GM18861 (cell line): ENCODE measurements at regions not wholly inside any gene's neighbourhood (a gene's known extent, or its start where the extent isn't known, plus 50 kb on each side); places are given as distances from the start of the nearest gene placed in this dataset.

Experiments used
- ATAC-seq: cut with Tn5 transposase; IDR thresholded peaks from one replicate; pipeline ENCODE4 v1.9.1; 2021; ENCODE audit not compliant: unreplicated experiment

DNA sequence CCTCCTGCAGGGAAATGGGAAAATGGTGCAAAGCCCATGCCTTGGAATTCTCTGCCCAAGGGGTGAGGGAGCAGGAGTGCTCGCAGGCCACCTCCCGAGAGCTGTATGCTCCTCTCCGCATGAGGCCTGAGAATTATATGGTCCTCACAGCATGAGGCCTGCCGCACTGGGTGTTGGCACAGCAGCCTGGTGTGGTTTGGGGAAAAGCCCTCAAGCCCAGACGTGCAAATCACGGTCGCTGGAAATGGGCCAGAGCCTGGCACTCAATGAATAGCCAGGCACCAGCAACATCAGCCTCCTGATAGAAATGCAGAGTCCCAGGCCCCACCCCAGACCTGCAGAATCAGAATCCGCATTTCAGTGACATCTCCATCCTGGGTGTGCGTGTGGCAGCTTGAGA lies 156.4 kb upstream of the FOXF1 start:
- ATAC-seq: no peak

DNA sequence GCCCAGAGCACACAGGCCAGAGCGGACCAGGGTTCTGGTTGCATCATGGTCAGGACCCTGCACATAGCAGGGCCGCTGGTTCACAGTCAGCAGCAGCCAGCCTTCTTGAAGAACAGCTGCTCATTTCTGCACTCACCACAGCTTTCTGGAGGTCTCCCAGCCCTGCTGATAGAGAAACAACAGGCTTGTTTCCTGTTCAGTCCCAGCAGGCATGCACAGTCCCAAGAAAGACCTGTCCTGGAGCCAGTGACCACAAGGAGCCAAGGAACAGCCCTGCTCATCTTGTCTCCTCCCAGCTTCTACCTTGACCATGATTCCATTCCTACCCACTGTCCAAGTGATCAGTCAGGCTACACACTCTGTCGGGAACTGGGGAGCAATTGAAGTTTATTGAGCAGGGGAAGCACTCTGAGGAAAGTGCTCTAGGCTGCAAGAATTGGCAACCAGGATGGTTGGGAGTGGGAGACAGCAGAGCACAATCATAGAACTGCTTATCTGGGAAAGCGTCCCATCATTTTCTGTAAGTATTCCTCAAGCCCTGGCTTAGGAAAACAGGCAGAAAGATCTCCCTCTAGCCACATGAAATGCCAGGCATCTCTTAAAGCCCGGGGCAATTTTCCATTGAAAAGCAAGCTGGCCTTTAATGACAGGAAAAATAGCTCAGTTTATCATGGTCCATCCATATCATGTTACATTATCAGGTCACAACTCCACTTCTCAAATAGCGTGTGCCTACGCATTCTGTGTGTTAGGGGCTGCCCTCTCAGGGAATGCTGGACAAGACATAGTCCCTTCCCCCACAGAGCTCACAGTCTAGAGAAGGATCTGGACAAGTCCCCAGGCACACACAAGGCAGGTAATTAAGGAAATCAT lies 155.4 kb upstream of the FOXF1 start:
- ATAC-seq: no peak

DNA sequence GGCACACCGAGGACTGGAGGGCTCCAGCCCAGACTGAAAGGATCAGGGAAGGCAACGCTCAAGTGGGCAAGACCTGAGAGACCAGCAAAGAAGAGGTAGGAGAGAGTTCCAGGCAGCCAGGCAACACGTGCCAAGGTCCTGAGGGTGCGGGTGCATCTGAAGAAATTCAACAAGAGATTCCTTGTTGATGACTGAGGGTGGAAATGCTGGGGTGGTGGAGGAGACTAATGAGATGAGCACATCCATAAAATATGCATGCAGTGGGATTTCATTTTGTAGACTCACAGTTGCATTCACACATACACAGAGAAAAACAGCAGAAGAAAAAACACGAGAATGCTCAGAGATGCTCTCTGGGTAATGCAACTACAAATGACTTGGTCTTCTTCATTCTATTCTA lies 154.8 kb upstream of the FOXF1 start:
- ATAC-seq: no peak

DNA sequence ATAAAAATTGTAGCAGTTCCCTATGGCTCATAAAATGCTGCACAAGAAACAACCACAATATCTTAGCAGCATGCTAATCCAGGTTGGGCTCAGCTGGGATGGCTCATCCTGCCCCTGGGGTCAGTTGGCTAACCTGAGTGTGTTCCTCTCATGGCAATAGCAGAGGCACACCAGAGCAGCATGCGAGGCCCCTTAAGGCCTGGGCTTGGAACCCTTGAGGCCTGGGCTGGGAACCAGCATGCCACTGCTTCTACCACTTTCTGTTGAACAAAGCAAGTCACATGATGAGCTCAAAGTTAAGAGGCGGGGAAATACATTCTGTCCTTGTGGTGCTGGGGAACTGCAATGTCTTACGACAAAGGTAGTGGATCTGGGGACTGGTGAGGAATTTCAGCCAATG lies 154.4 kb upstream of the FOXF1 start:
- no peak for ATAC-seq

DNA sequence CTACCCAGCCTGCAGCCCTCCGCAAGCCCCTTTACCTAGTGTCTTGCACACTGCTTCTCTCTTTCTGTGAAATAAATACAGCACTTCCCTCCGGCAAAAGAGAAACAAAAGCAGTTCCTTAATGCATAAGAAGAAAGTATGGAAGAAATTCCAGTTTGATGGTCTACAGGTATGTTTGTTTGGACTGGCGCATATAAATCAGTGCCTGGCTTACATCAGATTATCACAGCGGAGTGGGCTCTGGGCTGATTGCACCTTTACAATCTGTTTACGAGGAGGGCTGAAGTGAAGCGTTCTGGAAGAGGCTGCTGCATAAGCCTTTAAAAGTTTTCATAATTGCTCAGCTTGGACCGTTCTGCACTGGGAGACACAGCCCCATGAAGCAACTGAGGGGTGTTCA lies 153.5 kb upstream of the FOXF1 start:
- ATAC-seq: no peak

DNA sequence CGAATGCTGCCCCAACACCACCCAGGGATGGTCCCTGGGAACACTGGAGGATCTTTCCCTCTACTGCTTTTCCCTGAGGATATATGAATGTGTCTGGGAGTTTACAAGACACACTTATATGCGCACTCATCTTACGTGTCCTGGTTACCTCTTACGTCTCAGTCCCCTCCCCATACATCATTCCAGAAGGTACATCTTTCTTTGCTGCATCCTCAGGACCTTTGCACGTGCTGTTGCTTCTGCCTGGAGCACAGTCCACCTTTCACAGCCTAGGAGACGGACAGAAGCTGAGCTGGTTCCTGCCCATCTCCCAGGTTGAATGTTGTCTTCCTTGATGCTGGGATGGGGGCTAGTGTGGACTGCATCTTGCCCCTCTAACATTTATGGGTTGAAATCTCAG lies 153.0 kb upstream of the FOXF1 start:
- no peak for ATAC-seq

DNA sequence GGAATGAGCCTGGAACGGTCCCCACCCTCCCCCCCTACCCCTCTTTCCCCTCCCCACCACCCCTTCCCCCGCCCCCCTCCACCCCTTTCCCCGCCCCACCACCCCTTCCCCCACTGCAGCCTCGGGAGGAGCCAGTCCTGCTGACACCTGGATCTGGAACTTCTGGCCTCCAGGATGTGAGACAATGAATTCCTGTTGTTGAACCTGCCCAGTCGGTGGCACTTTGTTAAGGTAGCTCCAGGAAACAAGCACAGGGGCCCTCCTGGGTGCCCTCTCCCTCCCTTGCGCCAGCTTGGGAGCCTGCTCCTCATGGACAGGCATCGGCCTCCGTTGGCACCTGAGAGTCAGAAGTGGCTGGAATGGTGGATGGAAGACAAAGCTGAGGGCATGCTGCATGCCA lies 152.4 kb upstream of the FOXF1 start:
- ATAC-seq: no peak

DNA sequence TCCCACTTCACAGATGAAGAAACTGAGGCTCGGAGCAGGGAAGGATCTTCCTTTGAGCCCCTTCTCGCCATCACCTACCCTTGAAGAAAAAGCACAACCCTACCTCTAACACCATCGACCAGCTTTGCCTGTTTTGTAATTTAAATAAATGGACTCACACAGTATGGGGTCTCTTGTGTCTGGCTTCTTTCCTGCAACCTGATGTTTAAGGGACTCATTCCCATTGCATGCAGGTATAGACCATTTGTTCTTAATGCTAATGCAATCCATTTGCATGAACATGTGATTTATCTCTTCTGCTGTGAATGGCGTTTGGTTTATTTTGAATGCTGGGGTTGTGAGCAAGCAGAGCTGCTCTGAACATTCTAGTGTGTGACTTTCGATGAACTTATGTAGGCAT lies 150.8 kb upstream of the FOXF1 start:
- ATAC-seq: no peak

DNA sequence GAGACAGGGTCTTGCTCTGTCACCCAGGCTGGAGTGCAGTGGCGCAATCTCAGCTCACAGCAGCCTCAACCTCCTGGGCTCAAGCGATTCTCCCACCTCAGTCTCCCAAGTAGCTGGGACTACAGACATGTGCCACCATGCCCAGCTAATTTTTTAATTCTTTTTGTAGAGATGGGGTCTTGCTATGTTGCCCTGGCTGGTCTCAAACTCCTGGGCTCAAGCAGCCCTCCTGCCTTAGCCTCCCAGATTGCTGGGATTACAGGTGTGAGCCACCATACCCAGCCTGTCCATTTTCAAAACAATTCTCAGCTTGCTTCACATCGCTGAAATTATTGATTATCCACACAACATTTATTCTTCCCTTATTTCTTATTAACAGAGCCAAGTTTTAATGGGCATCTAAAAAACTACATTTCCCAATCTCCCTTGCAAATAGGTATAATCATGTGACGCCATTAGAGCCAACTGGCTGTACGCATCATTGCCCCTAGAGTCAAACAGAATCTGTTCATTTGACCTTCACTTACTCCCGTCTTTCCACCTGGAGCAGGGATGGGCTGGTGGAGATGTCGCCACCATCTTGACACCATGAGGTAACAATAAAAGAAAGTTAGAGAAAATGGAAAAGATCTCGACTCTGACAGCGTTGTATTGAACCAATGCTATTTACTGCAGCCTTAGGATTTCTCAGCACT lies 148.0 kb upstream of the FOXF1 start:
- ATAC-seq: no peak

DNA sequence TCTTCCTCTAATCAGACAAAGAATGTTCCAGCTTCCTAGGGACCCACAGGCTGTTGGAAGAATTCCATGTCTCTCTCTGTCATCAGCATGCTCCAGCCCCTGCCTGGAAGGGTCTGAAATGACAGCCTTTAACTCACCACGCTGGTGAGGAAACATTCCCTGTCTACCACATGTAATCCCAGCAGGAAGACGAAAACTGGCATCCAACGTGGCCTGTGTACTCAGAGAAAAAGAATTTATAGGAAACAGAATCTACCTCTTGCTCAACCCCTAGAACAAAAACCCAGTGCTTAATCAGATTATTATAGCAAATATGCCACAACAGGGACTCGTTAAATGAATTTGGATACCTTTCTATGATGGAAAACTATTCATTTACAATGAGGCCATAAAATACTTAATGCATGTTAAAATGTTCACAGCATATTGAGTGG lies 147.3 kb upstream of the FOXF1 start:
- no peak for ATAC-seq

DNA sequence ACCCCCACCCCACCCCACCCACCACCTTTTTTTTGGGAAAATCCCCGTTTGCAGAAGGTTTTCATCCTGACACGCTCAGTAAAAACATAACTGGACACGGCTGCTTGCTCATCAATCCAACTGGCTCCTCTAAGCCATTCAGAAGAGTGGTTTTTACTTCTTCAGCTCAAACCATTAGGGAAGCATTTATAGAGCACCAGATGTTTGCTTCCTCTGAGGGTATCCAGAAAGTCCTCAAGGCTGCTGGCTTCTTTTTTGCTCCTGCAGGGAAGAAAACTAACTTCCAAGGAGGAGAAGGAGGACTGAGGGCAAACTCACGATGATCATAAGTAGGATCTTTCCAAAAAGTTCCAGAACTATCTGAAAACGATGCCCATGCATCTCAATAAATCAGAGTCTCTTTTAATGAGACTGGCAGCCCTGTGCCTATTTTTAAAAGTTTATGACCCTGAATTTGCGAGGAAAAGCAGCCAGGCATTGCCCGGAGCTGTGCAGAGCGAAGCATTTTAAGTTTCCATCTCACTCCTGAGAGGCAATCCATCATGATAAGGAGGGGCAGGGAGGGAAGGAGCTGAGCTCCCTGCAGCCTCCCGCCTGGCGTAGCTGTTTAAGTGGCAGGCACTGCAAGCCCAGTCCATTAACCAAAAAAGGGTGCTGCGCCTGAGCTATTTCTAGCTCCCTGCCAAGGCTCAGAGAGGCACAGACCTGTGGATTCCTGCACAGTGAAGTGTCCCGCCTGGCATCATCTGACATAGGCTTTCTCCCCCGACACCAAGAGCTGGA lies 146.3 kb upstream of the FOXF1 start:
- no peak for ATAC-seq

DNA sequence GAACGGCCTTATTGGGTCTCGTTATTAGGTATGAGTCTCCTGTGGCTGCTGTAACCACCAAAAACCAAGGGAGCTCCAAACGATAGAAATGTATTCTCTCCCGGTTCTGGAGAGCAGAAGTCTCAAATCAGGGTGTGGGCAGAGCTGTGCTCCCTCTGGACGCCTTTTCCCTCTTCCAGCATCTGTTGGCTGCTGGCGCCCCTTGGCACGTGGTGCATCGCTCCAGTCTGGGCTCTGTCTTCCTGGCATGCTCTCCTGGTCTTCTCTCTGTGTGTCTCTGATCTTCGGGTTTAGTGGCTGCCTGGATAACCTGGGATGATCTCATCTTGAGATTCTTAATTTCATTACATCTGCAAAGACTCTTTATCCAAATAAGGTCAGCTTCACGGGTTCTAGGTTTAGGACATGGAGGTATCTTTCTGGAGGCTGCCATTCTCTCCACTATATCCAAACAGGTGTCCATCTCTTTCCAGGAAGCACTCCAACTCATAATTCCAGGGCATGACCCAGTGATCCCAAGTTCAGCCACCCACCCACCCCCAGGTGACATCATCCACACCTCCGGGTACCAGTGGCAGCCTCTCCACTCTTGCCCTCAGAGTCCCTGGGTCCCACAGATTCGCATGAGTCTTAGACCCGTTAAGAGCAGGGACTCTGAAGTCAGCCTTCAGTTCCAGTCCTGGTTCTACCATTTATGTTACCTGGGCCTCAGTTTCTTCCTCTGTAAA lies 145.5 kb upstream of the FOXF1 start:
- no peak for ATAC-seq

DNA sequence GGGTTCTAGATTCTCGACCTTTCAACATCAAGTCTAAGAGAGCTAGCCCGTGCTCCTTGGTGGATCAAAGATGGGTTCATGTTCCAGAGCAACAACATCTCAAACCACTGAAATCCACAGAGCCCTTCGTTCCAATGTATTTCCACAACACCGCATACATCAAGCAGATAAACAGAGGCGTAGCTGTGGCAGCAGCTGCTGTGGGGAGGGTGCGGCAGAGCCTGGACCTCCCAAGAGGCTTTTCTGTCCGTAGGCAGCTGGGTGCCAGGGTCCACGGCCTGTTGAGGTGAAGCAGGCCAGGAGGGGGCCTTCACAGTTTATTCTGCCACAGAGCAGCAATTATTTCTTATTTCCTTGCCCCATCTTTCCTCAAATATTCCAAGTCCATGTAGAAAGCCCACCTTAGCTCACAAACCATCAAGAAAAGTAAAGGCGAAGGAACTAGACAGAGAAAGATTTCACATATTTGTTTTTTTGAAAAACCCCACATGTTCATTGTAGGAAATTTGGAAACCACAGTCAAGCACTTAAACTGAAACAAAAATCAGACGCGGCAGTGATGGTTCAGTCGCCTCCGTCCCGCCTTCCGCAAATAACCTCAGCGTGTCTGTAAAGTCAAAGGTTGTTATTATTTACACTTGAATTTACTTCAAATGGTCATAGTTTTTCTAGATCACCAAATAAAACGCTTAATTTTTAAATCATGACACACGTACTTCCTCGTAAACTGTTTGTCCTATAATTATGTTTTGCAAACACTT lies 144.6 kb upstream of the FOXF1 start:
- no peak for ATAC-seq

DNA sequence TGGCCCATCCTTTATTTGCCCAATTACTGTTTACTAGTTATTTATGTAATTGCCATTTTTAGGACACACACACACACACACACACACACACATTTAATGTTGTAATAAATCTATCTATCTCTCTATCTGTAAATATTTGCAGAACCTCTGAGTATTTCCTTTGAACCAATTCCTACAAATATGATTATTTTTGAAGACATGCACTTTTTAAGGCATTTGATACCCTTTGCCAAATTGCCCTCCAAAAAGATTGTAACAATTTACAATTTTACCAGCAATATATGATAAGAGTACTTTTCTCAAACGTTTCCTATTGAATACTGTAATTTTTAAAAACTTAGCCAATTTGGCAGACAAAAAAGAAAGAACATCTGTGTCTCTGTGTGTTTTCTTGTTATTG lies 143.8 kb upstream of the FOXF1 start:
- ATAC-seq: no peak

DNA sequence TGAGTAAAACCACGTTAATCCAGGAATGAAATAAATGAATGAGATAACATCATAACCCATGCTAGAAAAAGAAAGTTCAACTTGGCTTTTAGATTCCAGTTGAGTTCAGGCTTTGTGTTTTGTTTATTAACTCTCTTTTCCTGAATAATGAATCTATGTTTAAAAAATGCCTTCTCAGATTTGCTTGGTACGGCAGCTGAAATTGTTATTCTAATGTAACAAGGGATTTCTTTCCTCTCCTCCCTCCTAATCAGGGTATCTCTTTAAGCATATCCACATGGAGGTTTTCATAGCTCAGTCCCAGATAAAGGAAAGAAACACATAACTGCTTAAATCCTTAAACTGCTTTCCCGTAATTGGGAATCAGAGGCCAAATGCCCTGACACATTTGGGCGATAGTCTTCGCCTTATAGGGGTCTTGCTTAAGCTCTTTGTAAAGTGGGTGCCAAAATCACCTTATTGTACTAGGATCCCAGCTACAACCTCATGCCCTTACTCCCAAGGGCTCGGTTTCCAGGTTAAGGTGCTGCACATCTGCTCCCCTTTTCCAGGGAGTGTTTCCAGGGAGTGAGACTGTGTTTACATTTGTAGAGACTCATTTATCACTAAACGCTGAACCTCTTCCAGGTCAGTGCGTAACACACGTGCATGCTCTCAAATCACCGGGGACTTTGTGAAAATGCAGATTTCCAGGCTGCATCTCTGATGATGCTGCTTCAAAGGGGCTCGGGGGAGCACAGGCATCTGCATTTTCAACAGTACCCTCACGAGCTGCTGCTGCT lies 142.8 kb upstream of the FOXF1 start:
- ATAC-seq: no peak

DNA sequence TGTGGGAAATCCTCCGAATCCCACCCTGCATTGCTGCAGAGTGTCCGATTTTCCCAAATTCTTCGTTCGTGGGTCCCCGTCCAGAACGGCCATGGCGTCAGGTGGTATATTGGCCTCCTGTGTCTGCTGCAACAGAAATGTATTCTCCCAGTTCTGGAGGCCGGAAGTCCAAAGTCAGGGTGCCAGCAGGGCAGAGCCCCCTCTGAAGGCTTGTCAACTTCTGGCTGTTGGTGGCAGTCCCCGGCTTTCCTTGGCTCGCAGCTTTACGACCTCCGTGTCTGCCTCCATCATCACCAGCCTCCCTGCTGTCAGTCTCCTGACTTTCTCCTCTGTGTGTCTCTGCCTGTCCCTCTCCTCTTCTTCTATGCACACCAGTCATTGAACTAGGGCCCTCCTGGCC lies 142.1 kb upstream of the FOXF1 start:
- no peak for ATAC-seq

DNA sequence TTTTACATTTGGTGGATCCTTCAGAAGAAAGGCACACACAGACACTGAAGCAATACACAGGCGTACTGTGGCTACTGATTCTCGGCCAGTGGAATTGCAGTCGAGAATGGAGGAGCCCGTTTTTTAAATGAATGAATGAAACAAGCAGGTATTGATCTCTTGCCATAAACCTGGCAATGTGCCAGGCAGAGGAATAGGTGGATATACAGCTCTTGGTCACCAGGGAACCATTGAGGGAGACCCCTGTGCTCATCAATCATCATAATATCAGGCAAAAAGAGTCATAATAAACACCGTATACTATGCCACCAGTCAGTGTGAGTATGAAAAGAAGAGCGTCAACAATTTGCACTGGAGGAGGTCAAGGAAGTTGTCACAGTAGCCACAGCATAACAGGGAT lies 140.3 kb upstream of the FOXF1 start:
- ATAC-seq: no peak

DNA sequence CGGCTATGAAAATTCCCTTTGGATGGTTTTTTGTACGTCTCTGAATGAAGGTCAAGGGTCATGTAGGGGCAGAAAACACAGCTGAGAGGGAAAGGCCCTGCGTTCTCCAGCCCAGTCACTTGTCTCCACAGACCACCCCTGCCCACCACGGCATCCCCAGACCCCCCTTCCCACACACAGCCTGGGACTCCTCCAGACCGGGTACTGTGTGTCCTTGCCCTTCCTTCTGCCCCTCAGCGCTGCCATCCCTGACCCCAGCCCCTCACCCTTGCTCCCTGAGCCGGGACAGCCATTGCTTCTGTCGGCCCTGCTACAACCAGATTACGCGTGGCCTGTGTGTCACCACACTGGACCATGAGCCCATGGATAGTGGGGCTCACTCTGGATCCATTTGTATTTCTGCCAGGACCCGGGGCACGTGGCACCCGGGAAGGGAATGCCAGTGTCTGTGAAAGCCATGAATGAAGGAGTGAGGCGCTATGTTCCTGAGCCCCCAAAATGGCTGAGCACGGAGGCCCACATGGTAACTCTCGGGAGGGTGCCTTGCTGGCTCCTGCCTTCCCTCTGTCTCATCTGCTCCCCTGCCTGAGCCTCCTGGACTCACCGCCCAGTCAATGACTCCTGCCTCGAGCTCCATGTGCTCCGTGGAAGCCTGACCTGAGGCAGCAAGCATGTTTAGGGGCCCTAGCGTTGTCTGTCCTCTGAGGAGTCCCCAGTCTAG lies 139.1 kb upstream of the FOXF1 start:
- no peak for ATAC-seq

DNA sequence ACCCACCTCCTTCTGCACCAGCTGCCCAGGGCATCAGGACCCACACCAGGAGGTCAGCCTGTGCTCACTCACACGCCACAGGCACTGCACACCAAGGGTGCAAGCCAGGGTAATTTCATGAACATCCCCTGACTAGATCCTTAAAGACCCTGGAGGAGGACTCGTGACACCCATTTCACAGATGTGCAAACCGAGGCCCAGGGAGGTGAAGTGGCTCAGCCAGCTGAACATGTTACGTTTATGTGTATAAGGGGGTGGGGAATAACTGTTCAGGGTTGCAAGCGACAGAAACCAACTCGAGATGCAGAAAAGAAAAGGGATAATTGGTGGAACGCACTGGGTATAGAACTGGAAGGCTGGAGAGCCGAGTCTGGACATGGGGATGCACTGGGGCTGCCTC lies 138.1 kb upstream of the FOXF1 start:
- ATAC-seq: no peak
